BLaER1 (cell line): ENCODE measurements at regions not wholly inside any gene's neighbourhood (a gene's known extent, or its start where the extent isn't known, plus 50 kb on each side); places are given as distances from the start of the nearest gene placed in this dataset.

Source experiments
- H3K27ac ChIP-seq: shearing (Covaris generic); formaldehyde crosslinking; 2 replicates; pipeline ENCODE4 v1.8.1; 2022
- H3K27me3 ChIP-seq: shearing (Covaris generic); formaldehyde crosslinking; 2 replicates; pipeline ENCODE4 v1.8.1; 2022
- H3K36me3 ChIP-seq: shearing (Covaris generic); formaldehyde crosslinking; 2 replicates; pipeline ENCODE4 v1.8.1; 2022
- H3K4me1 ChIP-seq: shearing (Covaris generic); formaldehyde crosslinking; 2 replicates; pipeline ENCODE4 v1.8.1; 2022
- H3K4me2 ChIP-seq: shearing (Covaris generic); formaldehyde crosslinking; 2 replicates; pipeline ENCODE4 v1.8.1; 2022
- H3K4me3 ChIP-seq: shearing (Covaris generic); formaldehyde crosslinking; 2 replicates; pipeline ENCODE4 v1.8.1; 2022
- H3K9ac ChIP-seq: shearing (Covaris generic); formaldehyde crosslinking; 2 replicates; pipeline ENCODE4 v1.8.1; 2022
- H3K9me3 ChIP-seq: shearing (Covaris generic); formaldehyde crosslinking; 2 replicates; pipeline ENCODE4 v1.8.1; 2022
- H4K20me1 ChIP-seq: shearing (Covaris generic); formaldehyde crosslinking; 2 replicates; pipeline ENCODE4 v1.8.1; 2022
- Cebpa-rat ChIP-seq: shearing (Covaris generic); IDR thresholded peaks from 2 replicates; pipeline ENCODE4 v1.8.1; 2022

DNA sequence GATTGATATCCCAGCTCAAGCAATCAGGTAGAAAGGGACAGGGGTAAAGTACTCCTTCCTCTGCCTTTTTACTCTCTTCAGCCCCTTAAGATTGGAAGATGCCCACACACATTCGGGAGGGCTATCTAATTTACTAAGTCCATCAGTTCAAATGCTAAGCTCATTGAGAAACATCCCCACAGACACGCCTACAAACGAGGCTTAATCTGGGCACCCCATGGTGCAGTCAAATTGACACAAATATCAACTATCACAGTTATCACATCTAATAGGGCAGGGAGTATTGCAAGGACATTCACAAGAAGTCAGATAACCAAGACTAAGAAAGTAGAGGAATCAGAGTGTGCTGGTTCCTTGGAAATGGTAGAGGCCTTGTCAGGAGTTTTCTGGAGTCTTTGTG lies 437.8 kb upstream of the AZI2 start:
- H3K9ac ChIP-seq = no peak overlapping the region
- H3K4me2 ChIP-seq = no peak overlapping the region
- H3K36me3 ChIP-seq = no peaks in the 10 kb centered on the region
- no peaks in the 10 kb centered on the region for H4K20me1 ChIP-seq
- peaks cover 1% of the 10 kb centered on the region; the same call in 1 of the 2 replicates for H3K4me1 ChIP-seq
- H3K27me3 ChIP-seq = no peaks in the 10 kb centered on the region
- H3K27ac ChIP-seq = no peak overlapping the region
- H3K9me3 ChIP-seq = no peaks in the 10 kb centered on the region
- no peak overlapping the region for H3K4me3 ChIP-seq
- no peak for TF ChIP-seq Cebpa-rat

DNA sequence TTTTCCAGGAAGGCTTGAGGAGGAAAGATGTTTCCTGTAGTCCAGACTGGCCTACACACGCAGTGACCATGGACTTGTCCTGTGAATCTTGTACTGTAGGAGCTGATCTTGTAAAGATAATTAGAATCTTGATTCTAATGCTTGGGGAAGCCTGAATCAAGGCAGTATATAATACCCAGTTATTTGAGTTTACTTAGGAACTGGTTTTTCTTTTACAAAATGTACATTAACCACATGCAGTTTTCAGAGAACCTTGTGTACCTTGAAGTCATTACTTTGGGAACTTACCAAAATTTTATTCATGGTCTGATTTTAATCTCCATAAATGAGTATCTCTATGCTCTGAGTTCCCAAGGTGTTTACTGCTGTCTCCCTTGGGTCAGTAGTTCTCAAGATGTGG lies 439.9 kb upstream of the AZI2 start:
- no peak overlapping the region for H3K4me2 ChIP-seq
- no peaks in the 10 kb centered on the region for H3K27me3 ChIP-seq
- H3K36me3 ChIP-seq = no peaks in the 10 kb centered on the region
- H3K4me3 ChIP-seq = no peak overlapping the region
- TF ChIP-seq Cebpa-rat = no peak
- peaks cover 6% of the 10 kb centered on the region for H3K4me1 ChIP-seq
- no peaks in the 10 kb centered on the region for H3K9me3 ChIP-seq
- H3K9ac ChIP-seq = no peak overlapping the region
- H3K27ac ChIP-seq = no peak overlapping the region
- no peaks in the 10 kb centered on the region for H4K20me1 ChIP-seq

DNA sequence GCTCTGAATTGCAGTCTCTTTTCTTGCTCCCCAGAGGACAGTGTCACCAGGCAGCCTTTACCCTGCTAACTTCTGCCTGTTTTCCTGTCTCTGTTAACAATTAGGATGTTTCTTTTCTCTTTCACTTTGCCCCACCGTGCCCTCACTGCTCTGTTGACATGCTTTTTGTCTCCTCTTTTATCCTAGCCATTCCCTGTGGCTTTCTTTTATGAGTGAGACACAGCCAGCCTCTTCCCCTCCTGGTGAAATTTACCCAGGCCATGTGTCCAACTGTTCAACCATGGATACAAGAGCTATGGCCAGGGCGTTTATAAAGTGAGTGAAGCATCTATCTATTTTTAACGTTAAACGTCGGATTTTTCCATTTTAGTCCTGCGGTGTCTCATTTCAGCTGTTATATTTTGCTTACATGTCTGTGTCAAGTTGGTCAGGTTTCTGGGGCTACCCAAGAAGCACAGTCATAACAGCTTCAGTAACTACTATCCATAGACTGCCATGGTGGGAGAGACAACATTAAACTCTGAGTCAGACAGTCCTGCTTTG lies 443.2 kb upstream of the AZI2 start:
- H3K4me2 ChIP-seq = no peak overlapping the region
- peaks cover 6% of the 10 kb centered on the region for H3K4me1 ChIP-seq
- H3K9me3 ChIP-seq = no peaks in the 10 kb centered on the region
- H3K27ac ChIP-seq = no peak overlapping the region
- H3K36me3 ChIP-seq = no peaks in the 10 kb centered on the region
- H3K4me3 ChIP-seq = no peak overlapping the region
- no peaks in the 10 kb centered on the region for H3K27me3 ChIP-seq
- no peak overlapping the region for H3K9ac ChIP-seq
- H4K20me1 ChIP-seq = no peaks in the 10 kb centered on the region
- no peak for TF ChIP-seq Cebpa-rat

DNA sequence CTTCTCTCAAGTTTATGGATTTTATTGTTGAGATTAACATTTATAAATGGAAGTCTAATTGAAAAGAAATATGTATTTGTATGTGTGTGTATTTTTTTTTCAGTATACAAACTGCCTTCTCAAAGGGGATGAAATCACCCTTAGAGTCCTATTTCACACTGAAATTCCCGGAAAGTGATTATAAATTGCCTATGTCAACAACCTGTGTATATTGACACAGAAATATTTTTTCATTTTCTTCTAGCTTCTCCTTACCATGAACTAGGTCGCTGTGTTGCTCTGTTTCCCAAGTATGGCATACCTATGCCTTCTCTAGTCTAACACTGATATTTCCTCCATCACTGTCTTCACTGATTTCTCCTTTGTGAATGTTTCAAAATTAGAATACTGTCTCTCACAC lies 444.0 kb upstream of the AZI2 start:
- H3K27me3 ChIP-seq = no peaks in the 10 kb centered on the region
- no peak overlapping the region for H3K27ac ChIP-seq
- H4K20me1 ChIP-seq = no peaks in the 10 kb centered on the region
- TF ChIP-seq Cebpa-rat = no peak
- H3K9me3 ChIP-seq = no peaks in the 10 kb centered on the region
- H3K4me3 ChIP-seq = no peak overlapping the region
- H3K4me2 ChIP-seq = no peak overlapping the region
- no peaks in the 10 kb centered on the region for H3K36me3 ChIP-seq
- no peak overlapping the region for H3K9ac ChIP-seq
- peaks cover 6% of the 10 kb centered on the region for H3K4me1 ChIP-seq

DNA sequence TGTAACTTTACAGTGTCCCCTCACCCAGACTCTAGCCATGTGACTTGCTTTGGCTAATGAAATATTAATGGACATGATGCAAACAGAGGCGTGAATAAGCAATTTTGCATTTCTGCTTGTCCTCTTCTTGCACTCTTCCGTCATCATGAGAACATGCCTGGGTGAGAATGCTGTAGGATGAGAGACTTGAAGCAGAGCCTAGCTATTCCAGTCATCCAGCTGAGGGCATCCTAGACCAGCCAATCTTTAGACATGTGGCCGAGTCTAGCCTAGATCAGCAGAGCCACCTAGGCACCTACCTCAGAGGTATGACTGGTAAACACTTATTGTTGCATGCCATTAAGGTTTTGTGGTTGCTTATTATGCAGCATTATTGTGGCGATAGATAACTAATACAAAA lies 450.5 kb upstream of the AZI2 start:
- Histone ChIP-seq H3K9me3 (no peaks in the 10 kb centered on the region), H3K36me3 (no peaks in the 10 kb centered on the region), H3K4me3 (no peak overlapping the region), H3K4me1 (0 out of 2 replicates have a peak, but pooled peaks cover under 1% of the 10 kb centered on the region), H3K4me2 (no peak overlapping the region), H4K20me1 (no peaks in the 10 kb centered on the region), H3K27me3 (no peaks in the 10 kb centered on the region), H3K9ac (no peak overlapping the region), H3K27ac (no peak overlapping the region)
- no peak for TF ChIP-seq Cebpa-rat

DNA sequence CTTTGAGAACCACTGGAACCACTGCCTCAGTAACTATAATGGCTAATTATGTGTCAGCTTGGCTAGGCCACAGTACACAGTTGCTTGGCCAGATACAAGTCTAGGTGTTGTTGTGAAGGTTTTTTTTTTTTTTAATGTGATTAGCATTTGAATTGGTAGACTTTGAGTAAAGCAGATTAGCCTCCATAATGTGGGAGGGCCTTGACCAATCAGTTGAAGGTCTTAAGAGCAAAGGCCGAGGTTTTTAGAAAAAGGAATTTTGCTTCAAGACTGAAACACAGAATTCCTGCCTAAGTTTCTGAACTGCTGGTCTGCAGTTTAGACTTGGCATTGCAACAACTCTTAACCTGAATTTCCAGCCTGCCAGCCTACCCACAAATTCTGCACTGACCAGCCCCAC lies 451.6 kb upstream of the AZI2 start:
- Histone ChIP-seq H3K27ac (no peak overlapping the region), H3K9ac (no peak overlapping the region), H3K4me1 (0 out of 2 replicates have a peak, but pooled peaks cover 5% of the 10 kb centered on the region), H3K4me2 (no peak overlapping the region), H3K4me3 (no peak overlapping the region), H3K27me3 (no peaks in the 10 kb centered on the region), H3K9me3 (no peaks in the 10 kb centered on the region), H4K20me1 (no peaks in the 10 kb centered on the region), H3K36me3 (no peaks in the 10 kb centered on the region)
- TF ChIP-seq Cebpa-rat = no peak

DNA sequence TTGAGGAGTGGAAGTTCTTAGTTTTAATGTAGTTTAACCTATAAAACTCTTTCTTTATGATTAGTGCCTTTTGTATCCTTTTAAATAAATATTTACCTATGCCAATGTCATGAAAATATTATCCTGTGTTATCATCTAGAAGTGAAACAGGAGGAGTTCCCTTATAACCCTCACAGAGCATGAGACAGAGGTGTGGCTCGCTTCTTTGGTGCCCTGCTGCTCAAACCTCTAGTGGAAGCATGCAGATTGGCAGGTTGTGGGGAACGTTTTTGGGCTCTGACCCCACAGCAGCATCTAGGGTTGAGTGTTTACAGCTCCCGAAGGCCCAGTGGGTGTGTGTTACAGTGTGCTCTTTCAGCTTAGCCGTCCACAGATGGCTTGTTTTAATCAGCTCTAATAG lies 459.4 kb upstream of the AZI2 start:
- Histone ChIP-seq H3K36me3 (no peaks in the 10 kb centered on the region), H3K4me1 (0 out of 2 replicates have a peak, but pooled peaks cover 5% of the 10 kb centered on the region), H4K20me1 (no peaks in the 10 kb centered on the region), H3K27ac (no peak overlapping the region), H3K4me3 (no peak overlapping the region), H3K9me3 (no peaks in the 10 kb centered on the region), H3K27me3 (no peaks in the 10 kb centered on the region), H3K4me2 (no peak overlapping the region), H3K9ac (no peak overlapping the region)
- TF ChIP-seq Cebpa-rat = no peak

DNA sequence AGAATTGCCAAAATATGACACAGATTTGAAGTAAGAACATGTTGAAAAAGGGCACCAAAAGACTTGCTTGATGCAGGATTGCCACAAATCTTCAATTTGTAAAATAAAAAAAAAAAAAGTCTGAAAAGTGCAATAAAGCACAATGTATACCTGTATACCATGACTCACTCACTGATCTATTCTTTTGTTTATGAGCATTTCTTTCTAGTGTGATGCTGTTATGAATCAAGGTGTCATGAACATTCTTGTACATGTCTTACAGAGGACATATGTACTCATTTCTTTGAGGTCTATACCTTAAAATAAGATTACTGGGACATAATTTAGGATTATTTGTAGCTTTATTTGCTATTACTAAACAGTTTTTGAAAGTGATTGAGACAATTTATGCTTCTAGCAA lies 464.9 kb upstream of the RBMS3 start:
- Histone ChIP-seq H3K4me1 (no peaks in the 10 kb centered on the region), H3K9me3 (no peaks in the 10 kb centered on the region), H3K27ac (no peak overlapping the region), H3K4me3 (no peak overlapping the region), H3K36me3 (no peaks in the 10 kb centered on the region), H3K9ac (no peak overlapping the region), H3K27me3 (no peaks in the 10 kb centered on the region), H3K4me2 (no peak overlapping the region), H4K20me1 (no peaks in the 10 kb centered on the region)
- no peak for TF ChIP-seq Cebpa-rat

DNA sequence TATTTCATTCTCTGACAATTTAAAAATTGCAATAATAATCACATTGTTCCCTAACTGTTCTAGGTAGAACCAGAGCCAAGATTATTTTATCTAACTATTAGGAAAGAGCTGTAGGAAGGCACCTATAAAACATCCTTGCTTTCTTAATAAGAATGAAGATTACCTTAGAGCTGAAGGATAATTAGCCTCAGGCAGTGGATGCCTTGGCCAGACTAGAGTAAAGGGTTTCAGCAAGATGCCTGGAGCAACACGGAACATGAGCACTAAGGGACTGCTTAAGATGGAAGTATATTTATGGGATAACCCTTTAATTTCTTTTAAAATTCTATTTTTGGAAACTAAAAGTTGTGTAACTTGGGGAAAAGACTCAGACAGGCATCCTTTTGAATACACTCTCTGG lies 456.6 kb upstream of the RBMS3 start:
- no peak overlapping the region for H3K9ac ChIP-seq
- H3K4me3 ChIP-seq = no peak overlapping the region
- H3K27ac ChIP-seq = no peak overlapping the region
- no peaks in the 10 kb centered on the region for H3K4me1 ChIP-seq
- no peaks in the 10 kb centered on the region for H3K36me3 ChIP-seq
- no peaks in the 10 kb centered on the region for H3K9me3 ChIP-seq
- no peak for TF ChIP-seq Cebpa-rat
- no peaks in the 10 kb centered on the region for H4K20me1 ChIP-seq
- H3K27me3 ChIP-seq = no peaks in the 10 kb centered on the region
- H3K4me2 ChIP-seq = no peak overlapping the region

DNA sequence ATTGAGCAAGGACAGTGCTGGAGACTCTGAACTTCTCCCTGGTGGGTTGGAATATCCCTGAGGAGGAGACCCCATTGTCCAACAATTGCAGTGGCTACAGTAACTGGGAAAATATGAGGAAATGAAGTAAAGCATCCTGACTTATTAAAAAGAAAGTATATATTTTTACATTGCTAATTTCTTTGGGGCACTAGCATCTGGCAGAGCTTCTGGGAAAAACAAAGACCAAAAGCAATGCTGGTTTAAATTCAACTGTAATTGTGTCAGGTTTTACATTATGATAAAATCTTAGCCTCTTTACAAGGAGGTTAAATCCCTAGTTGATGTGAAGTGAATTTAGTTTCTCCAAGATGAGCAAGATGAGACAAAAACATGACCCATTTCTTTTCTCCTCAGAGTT lies 454.0 kb upstream of the RBMS3 start:
- H3K4me3 ChIP-seq = no peak overlapping the region
- no peak overlapping the region for H3K4me2 ChIP-seq
- H3K9me3 ChIP-seq = 0 out of 2 replicates have a peak, but pooled peaks cover 9% of the 10 kb centered on the region
- no peaks in the 10 kb centered on the region for H3K4me1 ChIP-seq
- no peaks in the 10 kb centered on the region for H3K36me3 ChIP-seq
- no peaks in the 10 kb centered on the region for H3K27me3 ChIP-seq
- no peaks in the 10 kb centered on the region for H4K20me1 ChIP-seq
- no peak for TF ChIP-seq Cebpa-rat
- H3K9ac ChIP-seq = no peak overlapping the region
- no peak overlapping the region for H3K27ac ChIP-seq

DNA sequence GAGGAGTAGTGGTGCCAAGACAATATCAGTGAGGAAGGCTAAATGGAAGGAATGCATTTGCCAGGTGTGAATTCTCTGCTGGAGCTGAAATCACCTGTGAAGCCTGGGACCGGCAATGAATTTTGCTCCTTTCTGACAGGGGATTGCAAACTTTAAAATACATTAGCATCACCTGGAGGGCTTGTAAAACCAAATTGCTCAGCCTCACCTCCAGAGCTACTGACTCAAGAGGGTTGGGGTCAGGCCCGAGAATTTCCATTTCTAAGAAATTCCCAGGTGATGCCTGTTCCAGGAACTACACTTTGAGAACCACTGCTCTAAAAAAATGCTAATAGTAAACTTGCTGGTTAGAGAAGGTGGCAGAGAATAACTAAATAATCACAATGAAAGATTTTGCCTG lies 445.6 kb upstream of the RBMS3 start:
- Histone ChIP-seq H3K4me3 (no peak overlapping the region), H3K4me1 (no peaks in the 10 kb centered on the region), H4K20me1 (no peaks in the 10 kb centered on the region), H3K9me3 (0 out of 2 replicates have a peak, but pooled peaks cover 9% of the 10 kb centered on the region), H3K9ac (no peak overlapping the region), H3K27me3 (no peaks in the 10 kb centered on the region), H3K27ac (no peak overlapping the region), H3K36me3 (no peaks in the 10 kb centered on the region), H3K4me2 (no peak overlapping the region)
- no peak for TF ChIP-seq Cebpa-rat
